PFSK-1 (cell line): ENCODE measurements at regions not wholly inside any gene's neighbourhood (a gene's known extent, or its start where the extent isn't known, plus 50 kb on each side); places are given as distances from the start of the nearest gene placed in this dataset.

Experiments
- FOXP2 ChIP-seq: optimal IDR thresholded peaks from 2 replicates; pipeline ENCODE3; 2011; ENCODE audit warnings: borderline replicate concordance, control low read depth, inconsistent platforms; ENCODE audit not compliant: insufficient read depth; ENCODE audit errors: extremely low read length, extremely low read depth
- POLR2AphosphoS5 ChIP-seq: IDR thresholded peaks from 2 replicates; pipeline ENCODE4 v1.6.1; 2012; ENCODE audit warnings: low read depth, mild to moderate bottlenecking, control low read depth, low read length, moderate library complexity
- SIN3A ChIP-seq: IDR thresholded peaks from 2 replicates; pipeline ENCODE4 v1.6.1; 2012; ENCODE audit warnings: mild to moderate bottlenecking, low read length, moderate library complexity, borderline replicate concordance; ENCODE audit not compliant: insufficient read depth
- TAF1 ChIP-seq: IDR thresholded peaks from 2 replicates; pipeline ENCODE4 v1.6.1; 2012; ENCODE audit warnings: low read length, control low read depth, borderline replicate concordance; ENCODE audit not compliant: insufficient read depth
- TF ChIP-seq, protein P1 (sequence below), 2 experiments: IDR thresholded peaks; 2 replicates each; pipeline versions ENCODE4 v1.6.1 to v1.8.0; 2011 to 2012; ENCODE audit warnings: low read depth in 2 of 2, low read length in 2 of 2, control low read depth in 1 of 2, inconsistent platforms in 1 of 2, mild to moderate bottlenecking in 1 of 2, moderate library complexity in 1 of 2; ENCODE audit not compliant: insufficient read depth in 1 of 2

DNA sequence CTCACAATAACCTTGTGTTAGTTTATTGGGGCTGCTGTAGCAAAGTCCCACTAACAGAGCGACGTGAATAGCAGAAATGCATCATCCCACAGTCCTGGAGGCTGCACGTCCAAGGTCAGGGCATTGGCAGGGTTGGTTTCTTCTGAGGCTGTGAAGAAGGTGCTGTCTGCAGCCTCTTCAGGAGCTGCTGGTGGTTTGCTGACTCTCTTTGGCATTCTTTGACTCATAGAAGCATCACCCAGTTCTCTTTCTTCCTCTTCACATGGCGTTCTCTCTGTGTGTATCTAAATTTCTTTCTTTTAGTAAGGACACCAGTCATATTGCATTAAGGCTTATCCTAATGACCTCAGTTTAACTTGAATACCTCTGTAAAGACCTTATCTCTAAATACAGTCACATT lies 428.4 kb upstream of the KLF6 start:
- TF ChIP-seq, protein P1, sequence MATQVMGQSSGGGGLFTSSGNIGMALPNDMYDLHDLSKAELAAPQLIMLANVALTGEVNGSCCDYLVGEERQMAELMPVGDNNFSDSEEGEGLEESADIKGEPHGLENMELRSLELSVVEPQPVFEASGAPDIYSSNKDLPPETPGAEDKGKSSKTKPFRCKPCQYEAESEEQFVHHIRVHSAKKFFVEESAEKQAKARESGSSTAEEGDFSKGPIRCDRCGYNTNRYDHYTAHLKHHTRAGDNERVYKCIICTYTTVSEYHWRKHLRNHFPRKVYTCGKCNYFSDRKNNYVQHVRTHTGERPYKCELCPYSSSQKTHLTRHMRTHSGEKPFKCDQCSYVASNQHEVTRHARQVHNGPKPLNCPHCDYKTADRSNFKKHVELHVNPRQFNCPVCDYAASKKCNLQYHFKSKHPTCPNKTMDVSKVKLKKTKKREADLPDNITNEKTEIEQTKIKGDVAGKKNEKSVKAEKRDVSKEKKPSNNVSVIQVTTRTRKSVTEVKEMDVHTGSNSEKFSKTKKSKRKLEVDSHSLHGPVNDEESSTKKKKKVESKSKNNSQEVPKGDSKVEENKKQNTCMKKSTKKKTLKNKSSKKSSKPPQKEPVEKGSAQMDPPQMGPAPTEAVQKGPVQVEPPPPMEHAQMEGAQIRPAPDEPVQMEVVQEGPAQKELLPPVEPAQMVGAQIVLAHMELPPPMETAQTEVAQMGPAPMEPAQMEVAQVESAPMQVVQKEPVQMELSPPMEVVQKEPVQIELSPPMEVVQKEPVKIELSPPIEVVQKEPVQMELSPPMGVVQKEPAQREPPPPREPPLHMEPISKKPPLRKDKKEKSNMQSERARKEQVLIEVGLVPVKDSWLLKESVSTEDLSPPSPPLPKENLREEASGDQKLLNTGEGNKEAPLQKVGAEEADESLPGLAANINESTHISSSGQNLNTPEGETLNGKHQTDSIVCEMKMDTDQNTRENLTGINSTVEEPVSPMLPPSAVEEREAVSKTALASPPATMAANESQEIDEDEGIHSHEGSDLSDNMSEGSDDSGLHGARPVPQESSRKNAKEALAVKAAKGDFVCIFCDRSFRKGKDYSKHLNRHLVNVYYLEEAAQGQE (IDR thresholded peaks at IDR 0.05; ENCODE audit: insufficient read depth in 1 of 2, low read depth in 2 of 2, low read length in 2 of 2), result no peak
- TF ChIP-seq TAF1 (no peak), POLR2AphosphoS5 (no peak), SIN3A (no peak), FOXP2 (no peak)

DNA sequence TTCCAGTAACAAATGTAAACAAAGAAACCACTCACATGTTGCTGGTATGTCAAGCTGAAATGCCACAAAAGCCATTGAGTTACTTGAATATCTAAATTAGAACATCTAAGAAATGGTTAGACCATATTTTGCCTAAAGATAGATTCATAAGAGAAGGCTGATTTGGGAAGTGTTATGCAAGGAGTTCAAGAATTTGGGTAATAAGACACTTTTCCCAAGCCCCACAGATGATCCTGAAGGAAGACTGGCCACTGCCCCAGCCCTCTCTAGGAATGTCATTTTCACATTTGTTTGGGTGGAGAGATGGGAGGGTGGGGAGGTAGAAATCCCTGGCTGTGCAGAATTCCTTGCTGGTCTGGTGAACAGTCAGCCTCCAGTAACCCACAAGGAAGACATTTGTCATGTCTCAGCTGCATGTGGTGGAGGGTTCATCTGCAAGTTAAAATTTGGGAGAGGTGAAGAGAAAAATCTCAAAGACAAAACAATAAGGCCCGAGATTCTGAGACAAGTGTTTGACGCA lies 427.2 kb upstream of the KLF6 start:
- TF ChIP-seq FOXP2 (no peak), TAF1 (no peak), SIN3A (no peak), POLR2AphosphoS5 (no peak)
- TF ChIP-seq, protein P1 (IDR thresholded peaks at IDR 0.05; ENCODE audit: insufficient read depth in 1 of 2, low read depth in 2 of 2, low read length in 2 of 2), result no peak

DNA sequence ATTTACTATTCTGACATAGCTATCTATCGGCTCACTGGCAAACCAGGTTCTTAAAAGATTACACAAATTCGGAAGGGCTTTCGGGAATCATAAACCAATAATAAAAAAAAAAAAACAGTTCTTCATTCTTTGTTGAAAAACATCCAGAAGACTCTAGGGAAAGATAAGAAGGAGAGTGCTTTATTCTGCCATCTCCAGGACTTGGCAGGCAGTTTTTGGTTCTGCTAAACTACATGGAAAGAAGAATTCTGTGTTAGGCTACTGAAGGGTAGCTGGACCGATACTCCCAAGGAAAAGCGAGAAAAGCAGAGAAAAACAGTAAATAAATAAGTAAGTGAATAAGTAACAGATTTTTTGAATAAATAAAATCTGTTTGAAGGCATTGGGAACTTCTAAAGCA lies 423.5 kb upstream of the KLF6 start:
- TF ChIP-seq POLR2AphosphoS5 (no peak), FOXP2 (no peak), TAF1 (no peak), SIN3A (no peak)
- TF ChIP-seq, protein P1 (IDR thresholded peaks at IDR 0.05; ENCODE audit: insufficient read depth in 1 of 2, low read depth in 2 of 2, low read length in 2 of 2), result no peak

DNA sequence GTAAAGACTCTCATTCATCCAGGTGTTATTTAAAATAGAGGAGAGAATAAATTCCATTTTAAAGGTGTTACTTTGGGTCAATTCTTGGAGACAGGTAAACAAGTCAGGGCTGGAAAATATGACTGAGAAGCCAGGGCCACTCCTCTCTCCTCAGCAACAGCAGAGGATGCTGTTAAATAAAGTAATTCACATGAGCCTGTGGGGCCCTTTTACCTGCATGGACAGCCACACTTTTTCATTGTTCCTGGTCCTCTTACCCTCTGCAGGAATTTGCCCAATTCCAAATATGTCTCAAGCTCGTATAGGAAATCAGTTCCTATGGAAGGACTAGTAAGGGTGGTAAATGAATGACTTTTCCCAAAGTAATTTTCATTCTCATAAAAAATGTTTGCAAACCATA lies 420.1 kb upstream of the KLF6 start:
- TF ChIP-seq POLR2AphosphoS5, result no peak
- TF ChIP-seq, protein P1 (IDR thresholded peaks at IDR 0.05; ENCODE audit: insufficient read depth in 1 of 2, low read depth in 2 of 2, low read length in 2 of 2), result no peak
- no peak for TF ChIP-seq FOXP2
- TF ChIP-seq TAF1, result no peak
- no peak for TF ChIP-seq SIN3A

DNA sequence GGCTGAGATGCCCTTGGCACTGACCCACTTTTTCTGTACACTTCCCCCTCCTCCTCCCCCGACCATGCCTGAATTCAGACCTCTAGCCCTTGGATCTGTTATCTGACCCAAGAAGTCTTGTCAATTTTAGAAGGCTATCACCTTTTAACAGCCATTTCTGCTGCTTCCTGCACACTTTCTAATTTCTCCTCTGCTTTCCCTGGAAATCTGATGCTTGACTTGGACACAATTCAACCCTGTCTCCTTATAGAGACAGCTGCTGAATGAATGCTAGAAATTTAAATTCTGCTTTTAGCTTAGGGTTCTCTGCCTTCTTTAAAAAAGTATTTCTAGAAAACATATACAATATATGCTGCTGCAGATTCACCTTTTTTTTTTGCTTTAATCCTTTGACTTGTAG lies 417.9 kb upstream of the KLF6 start:
- TF ChIP-seq, protein P1 (IDR thresholded peaks at IDR 0.05; ENCODE audit: insufficient read depth in 1 of 2, low read depth in 2 of 2, low read length in 2 of 2), result no peak
- TF ChIP-seq SIN3A, result no peak
- TF ChIP-seq TAF1, result no peak
- no peak for TF ChIP-seq FOXP2
- no peak for TF ChIP-seq POLR2AphosphoS5
